H1 (cell line): ENCODE measurements at regions not wholly inside any gene's neighbourhood (a gene's known extent, or its start where the extent isn't known, plus 50 kb on each side); places are given as distances from the start of the nearest gene placed in this dataset.

Source experiments
- CTCF ChIA-PET: fragments of 300-600 bp; sonication (Branson Sonifier 250); formaldehyde crosslinking; loops from one replicate; lab custom pipeline; 2021; ENCODE audit not compliant: partially characterized antibody; lab: Charles Lee
- POLR2A ChIA-PET: fragments of 300-600 bp; sonication (Branson Sonifier 250); formaldehyde crosslinking; loops from one replicate; lab custom pipeline; 2021; ENCODE audit warnings: inconsistent platforms; ENCODE audit not compliant: partially characterized antibody; lab: Charles Lee
- DNase-seq, 2 experiments: peaks; one replicate each; pipeline versions ENCODE4 v3.0.0 to v3.0.0-alpha.2; 2010 to 2022; ENCODE audit warnings: low spot score in 2 of 2, low read depth in 1 of 2, mixed read lengths in 1 of 2
- FAIRE-seq: peaks from 2 replicates; lab custom pipeline; 2011; peaks lifted over from hg19 to GRCh38; lab: Jason Lieb, UNC
- H2AFZ ChIP-seq: 2 replicates; pipeline ENCODE4 v1.8.1; 2012; ENCODE audit warnings: low read length, inconsistent platforms
- H2AK5ac ChIP-seq: 2 replicates; pipeline ENCODE4 v1.6.1; 2013; ENCODE audit warnings: low read depth, low read length
- H2BK120ac ChIP-seq: replicated peaks from 2 replicates; pipeline ENCODE3; 2013; ENCODE audit warnings: low read depth, low read length, inconsistent platforms
- H2BK12ac ChIP-seq: 2 replicates; pipeline ENCODE4 v1.6.1; 2013; ENCODE audit warnings: low read depth, low read length
- H2BK15ac ChIP-seq: 2 replicates; pipeline ENCODE4 v1.6.1; 2013; ENCODE audit warnings: low read length
- H2BK20ac ChIP-seq: 2 replicates; pipeline ENCODE4 v1.6.1; 2013; ENCODE audit warnings: low read length
- H2BK5ac ChIP-seq: 2 replicates; pipeline ENCODE4 v1.6.1; 2013; ENCODE audit warnings: low read depth, low read length
- H3K14ac ChIP-seq: 2 replicates; pipeline ENCODE4 v1.6.1; 2013; ENCODE audit warnings: inconsistent platforms; ENCODE audit not compliant: insufficient read length
- H3K18ac ChIP-seq: 2 replicates; pipeline ENCODE4 v1.6.1; 2013; ENCODE audit warnings: low read length; ENCODE audit errors: extremely low read depth
- H3K23ac ChIP-seq: 2 replicates; pipeline ENCODE4 v1.6.1; 2013; ENCODE audit warnings: inconsistent platforms; ENCODE audit not compliant: insufficient read length
- H3K23me2 ChIP-seq: 2 replicates; pipeline ENCODE4 v1.6.1; 2013; ENCODE audit warnings: low read depth, low read length
- H3K27ac ChIP-seq: 2 replicates; pipeline ENCODE4 v1.6.1; 2011; ENCODE audit warnings: low read depth, low read length, inconsistent platforms
- H3K27me3 ChIP-seq, 4 experiments: replicated peaks in 1 of 4; 1 replicate in 1 of 4; 2 replicates in 3 of 4; pipeline versions ENCODE4 v1.6.1 to v1.8.1; 2011 to 2013; ENCODE audit warnings: low read length in 3 of 4, mild to moderate bottlenecking in 3 of 4, inconsistent platforms in 2 of 4, mixed read lengths in 2 of 4, moderate library complexity in 1 of 4; ENCODE audit not compliant: control insufficient read depth in 3 of 4, insufficient read depth in 3 of 4; ENCODE audit errors: extremely low read depth in 1 of 4
- H3K36me3 ChIP-seq, 4 experiments: 2 replicates each; pipeline versions ENCODE4 v1.6.1 to v1.8.1; 2011 to 2013; ENCODE audit warnings: mild to moderate bottlenecking in 4 of 4, low read length in 3 of 4, moderate library complexity in 2 of 4, control low read depth in 1 of 4, inconsistent platforms in 1 of 4; ENCODE audit not compliant: insufficient read depth in 4 of 4, control insufficient read depth in 2 of 4
- H3K4ac ChIP-seq: replicated peaks from 2 replicates; pipeline ENCODE3; 2013; ENCODE audit warnings: low read length, low read depth, mixed read lengths, inconsistent platforms; ENCODE audit not compliant: insufficient read length
- H3K4me1 ChIP-seq, 4 experiments: replicated peaks in 1 of 4; 1 replicate in 1 of 4; 2 replicates in 3 of 4; pipeline versions ENCODE4 v1.6.1 to v1.8.1; 2011 to 2013; ENCODE audit warnings: low read length in 3 of 4, inconsistent platforms in 2 of 4, mixed read lengths in 1 of 4; ENCODE audit not compliant: insufficient read depth in 4 of 4, control insufficient read depth in 3 of 4
- H3K4me2 ChIP-seq, 2 experiments: 2 replicates each; pipeline versions ENCODE4 v1.6.1 to v1.8.1; 2011 to 2013; ENCODE audit warnings: low read depth in 2 of 2, low read length in 2 of 2, control low read depth in 1 of 2, inconsistent platforms in 1 of 2, mild to moderate bottlenecking in 1 of 2; ENCODE audit not compliant: insufficient read depth in 1 of 2
- H3K4me3 ChIP-seq, 4 experiments: fragments of 200-600, 300-600 bp in 1 of 4; sonication (generic), shearing (Covaris generic), sonication (Bioruptor Twin) in 1 of 4; 2 replicates each; pipeline versions ENCODE4 v1.5.1 to v1.8.1; 2011 to 2016; ENCODE audit warnings: low read length in 4 of 4, low read depth in 3 of 4, control low read depth in 2 of 4, inconsistent platforms in 2 of 4, mild to moderate bottlenecking in 2 of 4, mixed read lengths in 1 of 4, moderate library complexity in 1 of 4; ENCODE audit not compliant: insufficient read depth in 2 of 4; ENCODE audit errors: extremely low read depth in 1 of 4
- H3K56ac ChIP-seq: replicated peaks from 2 replicates; pipeline ENCODE3; 2013; ENCODE audit warnings: low read depth, mild to moderate bottlenecking, mixed read lengths, low read length, inconsistent platforms; ENCODE audit not compliant: insufficient read length
- H3K79me1 ChIP-seq: 2 replicates; pipeline ENCODE4 v1.6.1; 2013; ENCODE audit warnings: low read depth, low read length, control low read depth
- H3K79me2 ChIP-seq, 2 experiments: 2 replicates each; pipeline versions ENCODE4 v1.6.1 to v1.8.1; 2012 to 2013; ENCODE audit warnings: low read length in 2 of 2, mild to moderate bottlenecking in 2 of 2, inconsistent platforms in 1 of 2; ENCODE audit not compliant: insufficient read depth in 2 of 2, control insufficient read depth in 1 of 2
- H3K9ac ChIP-seq, 4 experiments: replicated peaks in 1 of 4; 1 replicate in 1 of 4; 2 replicates in 3 of 4; pipeline versions ENCODE4 v1.6.1 to v1.8.1; 2011 to 2013; ENCODE audit warnings: low read depth in 3 of 4, low read length in 3 of 4, control low read depth in 2 of 4, mild to moderate bottlenecking in 2 of 4, moderate library complexity in 2 of 4, inconsistent platforms in 1 of 4; ENCODE audit errors: extremely low read depth in 1 of 4
- H3K9me3 ChIP-seq, 2 experiments: 2 replicates each; pipeline versions ENCODE4 v1.6.1 to v1.8.1; 2012 to 2013; ENCODE audit warnings: mild to moderate bottlenecking in 2 of 2, moderate library complexity in 2 of 2, control low read depth in 1 of 2, inconsistent platforms in 1 of 2, low read depth in 1 of 2, low read length in 1 of 2, mixed read lengths in 1 of 2; ENCODE audit not compliant: insufficient read depth in 2 of 2
- H4K20me1 ChIP-seq, 2 experiments: replicated peaks in 1 of 2; 2 replicates each; pipeline versions ENCODE3 to v1.8.1; 2011 to 2013; ENCODE audit warnings: inconsistent platforms in 2 of 2, low read length in 2 of 2, mild to moderate bottlenecking in 1 of 2; ENCODE audit not compliant: insufficient read depth in 2 of 2, control insufficient read depth in 1 of 2
- H4K5ac ChIP-seq: 2 replicates; pipeline ENCODE4 v1.6.1; 2013; ENCODE audit warnings: low read length, low read depth, mixed read lengths, inconsistent platforms; ENCODE audit not compliant: insufficient read length
- H4K8ac ChIP-seq: 2 replicates; pipeline ENCODE4 v1.8.0; 2013; ENCODE audit warnings: mild to moderate bottlenecking, moderate library complexity, low read length, inconsistent platforms; ENCODE audit not compliant: insufficient read depth; ENCODE audit errors: extremely low read depth
- H4K91ac ChIP-seq: replicated peaks from 2 replicates; pipeline ENCODE3; 2013; ENCODE audit warnings: low read length, mixed read lengths, inconsistent platforms; ENCODE audit not compliant: insufficient read length
- ATF2 ChIP-seq: IDR thresholded peaks from 2 replicates; pipeline ENCODE4 v1.6.1; 2012; ENCODE audit warnings: low read length, inconsistent platforms
- CBX5 ChIP-seq: fragments of 300-800, 300-1000 bp; sonication (generic); IDR thresholded peaks from 2 replicates; pipeline ENCODE4 v1.7.1; 2016; ENCODE audit warnings: antibody characterized with exemption, low read length, low read depth
- CHD2 ChIP-seq: IDR thresholded peaks from 2 replicates; pipeline ENCODE4 v1.6.1; 2012; ENCODE audit warnings: low read length, improper control_type of control experiment
- FOSL1 ChIP-seq: IDR thresholded peaks from 2 replicates; pipeline ENCODE4 v1.6.1; 2011; ENCODE audit warnings: mild to moderate bottlenecking, low read depth, low read length, moderate library complexity; ENCODE audit not compliant: insufficient read depth

DNA sequence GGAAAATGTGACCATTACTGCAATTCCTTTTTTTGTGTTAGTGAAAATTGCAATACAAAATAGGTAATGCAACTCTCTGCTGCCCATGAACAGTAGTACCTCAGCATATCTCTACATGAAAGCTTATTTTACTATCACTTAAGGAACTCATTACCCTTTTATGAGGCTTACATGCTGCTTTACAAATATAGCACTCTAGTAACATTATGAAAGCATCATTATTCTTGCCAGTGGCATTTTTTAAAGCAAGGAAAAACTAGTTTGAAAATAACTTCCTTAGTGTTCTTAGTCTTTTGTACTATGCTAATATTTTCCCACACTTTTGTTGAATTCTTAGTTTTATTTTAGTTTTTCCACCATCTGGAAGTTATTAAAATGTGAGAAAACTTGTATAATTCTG, 797.3 kb upstream of the ARRDC3 start:
- no peak for FAIRE-seq
- H3K9ac ChIP-seq = no peak overlapping the region

More for the DNA sequence above, 797.3 kb upstream of the ARRDC3 start:
- Histone ChIP-seq H3K18ac (no peak overlapping the region), H2BK12ac (no peak overlapping the region), H3K23ac (no peak overlapping the region), H4K20me1 (no peaks in the 10 kb centered on the region), H2AFZ (no peak overlapping the region), H3K27ac (no peak overlapping the region), H2BK15ac (no peak overlapping the region), H3K4me3 (no peak overlapping the region), H2BK5ac (no peak overlapping the region), H3K14ac (no peak overlapping the region), H3K9me3 (no peaks in the 10 kb centered on the region), H3K4me1 (no peaks in the 10 kb centered on the region), H3K36me3 (no peaks in the 10 kb centered on the region), H4K5ac (no peak overlapping the region), H2BK120ac (no peak overlapping the region), H3K79me1 (no peaks in the 10 kb centered on the region), H3K56ac (no peak overlapping the region), H3K4me2 (no peak overlapping the region), H4K91ac (no peak overlapping the region), H4K8ac (no peak overlapping the region), H2BK20ac (no peak overlapping the region), H2AK5ac (no peak overlapping the region), H3K27me3 (no peaks in the 10 kb centered on the region; a peak in 1 of 7 replicates), H3K23me2 (no peaks in the 10 kb centered on the region), H3K79me2 (no peaks in the 10 kb centered on the region), H3K4ac (no peak overlapping the region)
- ChIA-PET POLR2A (no interaction called here), CTCF (no interaction called here)
- no peak for DNase-seq
- TF ChIP-seq ATF2 (no peak), FOSL1 (no peak), CBX5 (no peak), CHD2 (no peak)
